ENCODE measurements at regions not wholly inside any gene's neighbourhood (a gene's known extent, or its start where the extent isn't known, plus 50 kb on each side); places are given as distances from the start of the nearest gene placed in this dataset.

DNA sequence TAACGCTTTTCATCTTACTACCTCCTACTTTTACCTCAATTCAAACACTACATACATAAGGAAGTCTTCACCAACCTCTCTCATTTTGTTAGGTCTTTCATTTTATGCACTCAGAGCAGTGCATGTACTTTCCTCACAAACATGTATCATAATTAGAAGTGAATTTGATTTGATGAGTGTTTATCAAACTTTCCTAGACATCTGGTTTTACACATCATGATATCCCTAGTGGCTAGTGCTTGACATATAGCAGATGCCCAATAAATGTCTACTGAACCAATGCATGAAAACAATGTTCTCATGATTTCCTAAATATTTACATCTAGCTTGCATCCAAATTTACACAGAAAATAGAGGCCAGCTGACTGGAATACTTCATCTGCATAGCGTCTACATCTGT, 323.4 kb upstream of the KIF2B start:
- Histone ChIP-seq H3K4me1 (ENCODE audit: control insufficient read depth in 1 of 2, insufficient read depth in 2 of 2, low read length in 2 of 2) (no peaks in the 10 kb centered on the region), H3K36me3 (ENCODE audit: control insufficient read depth in 1 of 2, insufficient read depth in 2 of 2, low read length in 2 of 2) (no peaks in the 10 kb centered on the region; a peak in 1 of 4 replicates), H3K9me2 (ENCODE audit: insufficient read depth) (no peaks in the 10 kb centered on the region), H3K4me2 (ENCODE audit: low read length) (no peak overlapping the region), H3K79me2 (ENCODE audit: insufficient read depth, low read length) (no peaks in the 10 kb centered on the region), H3K27me3 (ENCODE audit: insufficient read depth, low read length) (no peaks in the 10 kb centered on the region), H3K4me3 (replicated peaks in 1 of 2; ENCODE audit: low read depth in 1 of 2, low read length in 2 of 2) (no peak overlapping the region), H3K9ac (ENCODE audit: low read length) (no peak overlapping the region), H3K27ac (ENCODE audit: low read depth, low read length) (no peak overlapping the region), H3K9me3 (ENCODE audit: control insufficient read depth in 1 of 2, insufficient read depth in 1 of 2, low read depth in 1 of 2, low read length in 2 of 2) (peaks cover 11 to 25% of the 10 kb centered on the region in 2 experiments; a peak in 3 of 4 replicates), H4K20me1 (ENCODE audit: insufficient read depth) (no peaks in the 10 kb centered on the region), H2AFZ (ENCODE audit: low read depth, low read length, poor library complexity, severe bottlenecking) (no peak overlapping the region)
- DNase-seq (ENCODE audit: low read depth, low spot score) (no peak), ATAC-seq (no peak)
- BruUV-seq (replicated peaks) = no TSS peak
- CTCF ChIA-PET = no interaction called here
- POLR2A ChIA-PET = no interaction called here
- RAD21 ChIA-PET (ENCODE audit: low non-redundant PET in 1 of 2, low total read pairs in 2 of 2, uncharacterized antibody in 2 of 2, unreplicated experiment in 2 of 2) = no interaction called here
- TF ChIP-seq POLR2A (IDR thresholded peaks at IDR 0.05; ENCODE audit: borderline replicate concordance, extremely low read depth, insufficient read depth, insufficient read length) = no peak
- intact Hi-C loops (cut with micrococcal nuclease) = no loop called here

DNA sequence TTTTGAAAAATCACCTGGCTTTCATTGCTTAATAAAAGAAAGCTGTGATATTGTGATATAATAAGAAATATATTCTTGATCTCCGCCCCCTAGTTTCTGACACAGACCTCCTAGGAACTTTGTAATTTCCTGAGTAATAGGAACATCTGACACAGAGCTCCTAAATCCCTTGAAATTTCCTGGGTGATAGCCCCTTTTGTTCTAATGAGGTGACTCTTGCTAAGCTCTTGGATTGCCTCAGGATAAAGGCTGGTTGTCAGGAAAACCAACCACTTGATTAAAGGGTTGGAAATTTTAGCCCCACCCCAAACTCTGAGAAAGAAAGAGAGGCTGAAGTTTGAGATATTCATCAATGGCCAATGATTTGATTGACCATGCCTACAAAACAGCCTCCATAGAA, 326.4 kb upstream of the KIF2B start:
- ATAC-seq (no peak), DNase-seq (ENCODE audit: low read depth, low spot score) (no peak)
- H3K4me1 ChIP-seq (ENCODE audit: control insufficient read depth in 1 of 2, insufficient read depth in 2 of 2, low read length in 2 of 2) = no peaks in the 10 kb centered on the region
- no peak overlapping the region for H3K4me2 ChIP-seq (ENCODE audit: low read length)
- POLR2A ChIA-PET = no interaction called here
- no peaks in the 10 kb centered on the region for H3K9me2 ChIP-seq (ENCODE audit: insufficient read depth)
- CTCF ChIA-PET = no interaction called here
- no peak overlapping the region for H3K27ac ChIP-seq (ENCODE audit: low read depth, low read length)
- RAD21 ChIA-PET (ENCODE audit: low non-redundant PET in 1 of 2, low total read pairs in 2 of 2, uncharacterized antibody in 2 of 2, unreplicated experiment in 2 of 2) = no interaction called here
- no peaks in the 10 kb centered on the region for H3K36me3 ChIP-seq (ENCODE audit: control insufficient read depth in 1 of 2, insufficient read depth in 2 of 2, low read length in 2 of 2)
- H3K27me3 ChIP-seq (ENCODE audit: insufficient read depth, low read length) = no peaks in the 10 kb centered on the region
- no peaks in the 10 kb centered on the region for H4K20me1 ChIP-seq (ENCODE audit: insufficient read depth)
- H3K79me2 ChIP-seq (ENCODE audit: insufficient read depth, low read length) = no peaks in the 10 kb centered on the region
- intact Hi-C loops (cut with micrococcal nuclease) = no loop called here
- H3K4me3 ChIP-seq (replicated peaks in 1 of 2; ENCODE audit: low read depth in 1 of 2, low read length in 2 of 2) = no peak overlapping the region
- peaks cover 8 to 42% of the 10 kb centered on the region in 2 experiments; a peak in 2 of 4 replicates for H3K9me3 ChIP-seq (ENCODE audit: control insufficient read depth in 1 of 2, insufficient read depth in 1 of 2, low read depth in 1 of 2, low read length in 2 of 2)
- H3K9ac ChIP-seq (ENCODE audit: low read length) = no peak overlapping the region
- no TSS peak for BruUV-seq (replicated peaks)
- H2AFZ ChIP-seq (ENCODE audit: low read depth, low read length, poor library complexity, severe bottlenecking) = no peak overlapping the region
- TF ChIP-seq, protein P1, sequence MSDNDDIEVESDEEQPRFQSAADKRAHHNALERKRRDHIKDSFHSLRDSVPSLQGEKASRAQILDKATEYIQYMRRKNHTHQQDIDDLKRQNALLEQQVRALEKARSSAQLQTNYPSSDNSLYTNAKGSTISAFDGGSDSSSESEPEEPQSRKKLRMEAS (IDR thresholded peaks at IDR 0.05) = no peak
- TF ChIP-seq, protein P2, sequence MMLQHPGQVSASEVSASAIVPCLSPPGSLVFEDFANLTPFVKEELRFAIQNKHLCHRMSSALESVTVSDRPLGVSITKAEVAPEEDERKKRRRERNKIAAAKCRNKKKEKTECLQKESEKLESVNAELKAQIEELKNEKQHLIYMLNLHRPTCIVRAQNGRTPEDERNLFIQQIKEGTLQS (IDR thresholded peaks at IDR 0.05) = no peak
- TF ChIP-seq, protein P3, sequence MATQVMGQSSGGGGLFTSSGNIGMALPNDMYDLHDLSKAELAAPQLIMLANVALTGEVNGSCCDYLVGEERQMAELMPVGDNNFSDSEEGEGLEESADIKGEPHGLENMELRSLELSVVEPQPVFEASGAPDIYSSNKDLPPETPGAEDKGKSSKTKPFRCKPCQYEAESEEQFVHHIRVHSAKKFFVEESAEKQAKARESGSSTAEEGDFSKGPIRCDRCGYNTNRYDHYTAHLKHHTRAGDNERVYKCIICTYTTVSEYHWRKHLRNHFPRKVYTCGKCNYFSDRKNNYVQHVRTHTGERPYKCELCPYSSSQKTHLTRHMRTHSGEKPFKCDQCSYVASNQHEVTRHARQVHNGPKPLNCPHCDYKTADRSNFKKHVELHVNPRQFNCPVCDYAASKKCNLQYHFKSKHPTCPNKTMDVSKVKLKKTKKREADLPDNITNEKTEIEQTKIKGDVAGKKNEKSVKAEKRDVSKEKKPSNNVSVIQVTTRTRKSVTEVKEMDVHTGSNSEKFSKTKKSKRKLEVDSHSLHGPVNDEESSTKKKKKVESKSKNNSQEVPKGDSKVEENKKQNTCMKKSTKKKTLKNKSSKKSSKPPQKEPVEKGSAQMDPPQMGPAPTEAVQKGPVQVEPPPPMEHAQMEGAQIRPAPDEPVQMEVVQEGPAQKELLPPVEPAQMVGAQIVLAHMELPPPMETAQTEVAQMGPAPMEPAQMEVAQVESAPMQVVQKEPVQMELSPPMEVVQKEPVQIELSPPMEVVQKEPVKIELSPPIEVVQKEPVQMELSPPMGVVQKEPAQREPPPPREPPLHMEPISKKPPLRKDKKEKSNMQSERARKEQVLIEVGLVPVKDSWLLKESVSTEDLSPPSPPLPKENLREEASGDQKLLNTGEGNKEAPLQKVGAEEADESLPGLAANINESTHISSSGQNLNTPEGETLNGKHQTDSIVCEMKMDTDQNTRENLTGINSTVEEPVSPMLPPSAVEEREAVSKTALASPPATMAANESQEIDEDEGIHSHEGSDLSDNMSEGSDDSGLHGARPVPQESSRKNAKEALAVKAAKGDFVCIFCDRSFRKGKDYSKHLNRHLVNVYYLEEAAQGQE (IDR thresholded peaks at IDR 0.05; ENCODE audit: low read depth) = no peak
- TF ChIP-seq SIN3A (IDR thresholded peaks at IDR 0.05; ENCODE audit: low read depth) (no peak), ZFX (IDR thresholded peaks at IDR 0.05) (no peak), YY1 (IDR thresholded peaks at IDR 0.05; ENCODE audit: extremely low read depth, insufficient replicate concordance, low read depth, low read length) (no peak), JUND (IDR thresholded peaks at IDR 0.05) (no peak), FOSL1 (IDR thresholded peaks at IDR 0.05; ENCODE audit: low read depth) (no peak), EZH2phosphoT487 (IDR thresholded peaks at IDR 0.05; ENCODE audit: borderline replicate concordance) (no peak), POLR2AphosphoS5 (IDR thresholded peaks at IDR 0.05; ENCODE audit: low read depth, low read length) (no peak)
- TF ChIP-seq, protein P4, sequence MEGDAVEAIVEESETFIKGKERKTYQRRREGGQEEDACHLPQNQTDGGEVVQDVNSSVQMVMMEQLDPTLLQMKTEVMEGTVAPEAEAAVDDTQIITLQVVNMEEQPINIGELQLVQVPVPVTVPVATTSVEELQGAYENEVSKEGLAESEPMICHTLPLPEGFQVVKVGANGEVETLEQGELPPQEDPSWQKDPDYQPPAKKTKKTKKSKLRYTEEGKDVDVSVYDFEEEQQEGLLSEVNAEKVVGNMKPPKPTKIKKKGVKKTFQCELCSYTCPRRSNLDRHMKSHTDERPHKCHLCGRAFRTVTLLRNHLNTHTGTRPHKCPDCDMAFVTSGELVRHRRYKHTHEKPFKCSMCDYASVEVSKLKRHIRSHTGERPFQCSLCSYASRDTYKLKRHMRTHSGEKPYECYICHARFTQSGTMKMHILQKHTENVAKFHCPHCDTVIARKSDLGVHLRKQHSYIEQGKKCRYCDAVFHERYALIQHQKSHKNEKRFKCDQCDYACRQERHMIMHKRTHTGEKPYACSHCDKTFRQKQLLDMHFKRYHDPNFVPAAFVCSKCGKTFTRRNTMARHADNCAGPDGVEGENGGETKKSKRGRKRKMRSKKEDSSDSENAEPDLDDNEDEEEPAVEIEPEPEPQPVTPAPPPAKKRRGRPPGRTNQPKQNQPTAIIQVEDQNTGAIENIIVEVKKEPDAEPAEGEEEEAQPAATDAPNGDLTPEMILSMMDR (IDR thresholded peaks at IDR 0.05 in 2 of 3, conservative IDR thresholded peaks at IDR 0.05 in 1 of 3; ENCODE audit: borderline replicate concordance in 1 of 3, insufficient read depth in 1 of 3, low read depth in 2 of 3, low read length in 2 of 3) = no peak

Measured in HCT116 (cell line).